T-helper 1 cell (primary cell): ENCODE measurements at regions not wholly inside any gene's neighbourhood (a gene's known extent, or its start where the extent isn't known, plus 50 kb on each side); places are given as distances from the start of the nearest gene placed in this dataset.
"Not testable (repeated sequence)": the region's sequence is repeated elsewhere in the genome, so short reads cannot be mapped to it uniquely, and the experiment has no call there.

Source experiments
- DNase-seq, 5 donors: peaks; one replicate each; pipeline ENCODE4 v3.0.0-alpha.2; 2012 to 2020

GRCh38 chr2:13227578-13227977, 510.8 kb downstream of the TRIB2 start:
- no peak for DNase-seq

GRCh38 chr2:13230221-13230620, 513.5 kb downstream of the TRIB2 start:
- no peak for DNase-seq

- no peak for DNase-seq
These were observed 523.3 kb downstream of the TRIB2 start for GRCh38 chr2:13240061-13240460.

- no peak for DNase-seq
These were observed 524.2 kb downstream of the TRIB2 start for GRCh38 chr2:13240789-13241487.

GRCh38 chr2:13252615-13253014, 535.9 kb downstream of the TRIB2 start:
- DNase-seq: no peak

- no peak for DNase-seq
These were observed 538.7 kb downstream of the TRIB2 start for GRCh38 chr2:13255485-13255884.

- DNase-seq: no peak
These were observed 543.7 kb downstream of the TRIB2 start for GRCh38 chr2:13260402-13260801.

GRCh38 chr2:13266166-13266565, 549.4 kb downstream of the TRIB2 start:
- no peak for DNase-seq

GRCh38 chr2:13284688-13285087, 568.0 kb downstream of the TRIB2 start:
- no peak for DNase-seq

GRCh38 chr2:13289310-13289709, 572.6 kb downstream of the TRIB2 start:
- no peak for DNase-seq

- DNase-seq: not testable (repeated sequence)
These were observed 591.7 kb downstream of the TRIB2 start for GRCh38 chr2:13308478-13308805.

GRCh38 chr2:13308989-13309388, 592.3 kb downstream of the TRIB2 start:
- no peak for DNase-seq

- no peak for DNase-seq
These were observed 615.3 kb downstream of the TRIB2 start for GRCh38 chr2:13332060-13332459.

GRCh38 chr2:13334071-13334470, 617.3 kb downstream of the TRIB2 start:
- DNase-seq: not testable (repeated sequence)

- DNase-seq: no peak
These were observed 617.8 kb downstream of the TRIB2 start for GRCh38 chr2:13334545-13334944.

GRCh38 chr2:13335862-13336535, 619.3 kb downstream of the TRIB2 start:
- DNase-seq: no peak

- DNase-seq: no peak
These were observed 634.3 kb downstream of the TRIB2 start for GRCh38 chr2:13351068-13351467.

- DNase-seq: no peak
These were observed 636.3 kb downstream of the TRIB2 start for GRCh38 chr2:13353083-13353482.

- DNase-seq: no peak
These were observed 637.3 kb downstream of the TRIB2 start for GRCh38 chr2:13354031-13354430.

GRCh38 chr2:13381928-13382327, 665.2 kb downstream of the TRIB2 start:
- DNase-seq: not testable (repeated sequence)

GRCh38 chr2:13389172-13389571, 672.4 kb downstream of the TRIB2 start:
- DNase-seq: not testable (repeated sequence)

GRCh38 chr2:13390676-13391075, 673.9 kb downstream of the TRIB2 start:
- DNase-seq: no peak

- no peak for DNase-seq
These were observed 684.6 kb downstream of the TRIB2 start for GRCh38 chr2:13401312-13401711.

- no peak for DNase-seq
These were observed 697.3 kb downstream of the TRIB2 start for GRCh38 chr2:13413989-13414388.

GRCh38 chr2:13414897-13415296, 698.2 kb downstream of the TRIB2 start:
- DNase-seq: no peak
